Endothelial cell of umbilical vein (primary cell): ENCODE measurements at regions not wholly inside any gene's neighbourhood (a gene's known extent, or its start where the extent isn't known, plus 50 kb on each side); places are given as distances from the start of the nearest gene placed in this dataset.

Experiments used
- BruUV-seq: library from RNA; stranded (reverse); fragments of 400-500 nt; replicated peaks from 2 replicates; lab custom pipeline; 2021; lab: Mats Ljungman, UMichigan
- CTCF ChIA-PET: fragments of 300-600, 350-600 bp; sonication (Branson Sonifier 250); formaldehyde crosslinking; loops from one replicate; lab custom pipeline; 2021; ENCODE audit warnings: antibody characterized with exemption, inconsistent platforms; lab: Charles Lee
- POLR2A ChIA-PET: fragments of 300-600, 350-600 bp; sonication (Branson Sonifier 250); formaldehyde crosslinking; loops from one replicate; lab custom pipeline; 2021; ENCODE audit warnings: antibody characterized with exemption, inconsistent platforms; lab: Charles Lee
- DNase-seq: peaks from one replicate; pipeline ENCODE4 v3.0.0-alpha.2; 2011; ENCODE audit warnings: low read depth, low spot score
- FAIRE-seq: peaks from 2 replicates; lab custom pipeline; 2011; peaks lifted over from hg19 to GRCh38; lab: Jason Lieb, UNC
- H2AFZ ChIP-seq: 2 replicates; pipeline ENCODE4 v1.6.0; 2012; ENCODE audit warnings: low read depth, low read length, control low read depth, inconsistent platforms
- H3K27ac ChIP-seq: 2 replicates; pipeline ENCODE4 v1.5.1; 2011; ENCODE audit warnings: low read depth, mild to moderate bottlenecking, control low read depth, low read length, moderate library complexity; ENCODE audit not compliant: insufficient read depth
- H3K27me3 ChIP-seq, 2 experiments: 2 replicates each; pipeline versions ENCODE4 v1.6.0 to v1.6.1; 2011; ENCODE audit warnings: low read length in 2 of 2, mixed read lengths in 1 of 2; ENCODE audit not compliant: control insufficient read depth in 2 of 2, insufficient read depth in 2 of 2
- H3K36me3 ChIP-seq, 2 experiments: 2 replicates in 1 of 2; 3 replicates in 1 of 2; pipeline ENCODE4 v1.5.1; 2011; ENCODE audit warnings: low read length in 2 of 2, mild to moderate bottlenecking in 1 of 2, moderate library complexity in 1 of 2; ENCODE audit not compliant: control insufficient read depth in 2 of 2, insufficient read depth in 2 of 2; ENCODE audit errors: extremely low read depth in 1 of 2
- H3K4me1 ChIP-seq: 3 replicates; pipeline ENCODE4 v1.5.1; 2011; ENCODE audit warnings: mild to moderate bottlenecking, low read length; ENCODE audit not compliant: control insufficient read depth, insufficient read depth; ENCODE audit errors: extremely low read depth
- H3K4me2 ChIP-seq: 2 replicates; pipeline ENCODE4 v1.6.1; 2011; ENCODE audit warnings: low read length, control low read depth, mixed read lengths; ENCODE audit not compliant: insufficient read depth
- H3K4me3 ChIP-seq, 3 experiments: fragments of 200-600 bp in 1 of 3; sonication (generic), shearing (Covaris generic) in 1 of 3; replicated peaks in 1 of 3; 2 replicates each; pipeline ENCODE4 v1.5.1; 2011 to 2016; ENCODE audit warnings: control low read depth in 3 of 3, low read length in 3 of 3, mild to moderate bottlenecking in 2 of 3, inconsistent platforms in 1 of 3, low read depth in 1 of 3, moderate library complexity in 1 of 3; ENCODE audit not compliant: insufficient read depth in 1 of 3
- H3K79me2 ChIP-seq: 2 replicates; pipeline ENCODE4 v1.6.0; 2012; ENCODE audit warnings: low read length, inconsistent platforms; ENCODE audit not compliant: control insufficient read depth, insufficient read depth
- H3K9ac ChIP-seq: replicated peaks from 2 replicates; pipeline ENCODE3; 2011; ENCODE audit warnings: low read length, control low read depth; ENCODE audit not compliant: insufficient read depth; ENCODE audit errors: extremely low read depth
- H3K9me1 ChIP-seq: replicated peaks from 3 replicates; pipeline ENCODE4 v1.6.0; 2011; ENCODE audit warnings: mild to moderate bottlenecking, low read length; ENCODE audit not compliant: control insufficient read depth, insufficient read depth; ENCODE audit errors: extremely low read depth
- H3K9me3 ChIP-seq: replicated peaks from 2 replicates; pipeline ENCODE4 v1.5.1; 2012; ENCODE audit warnings: low read length, inconsistent platforms; ENCODE audit not compliant: control insufficient read depth, insufficient read depth
- H4K20me1 ChIP-seq: replicated peaks from 2 replicates; pipeline ENCODE3; 2011; ENCODE audit warnings: mild to moderate bottlenecking, low read length; ENCODE audit not compliant: control insufficient read depth, insufficient read depth; ENCODE audit errors: extremely low read depth
- EZH2 ChIP-seq: IDR thresholded peaks from 2 replicates; pipeline ENCODE4 v1.6.1; 2012; ENCODE audit warnings: borderline replicate concordance, low read depth, mild to moderate bottlenecking, moderate library complexity, low read length, inconsistent platforms; ENCODE audit not compliant: severe bottlenecking
- FOS ChIP-seq: IDR thresholded peaks from 2 replicates; pipeline ENCODE4 v1.6.1; 2011; ENCODE audit warnings: mild to moderate bottlenecking, low read length, moderate library complexity, borderline replicate concordance; ENCODE audit not compliant: insufficient read depth
- GATA2 ChIP-seq: IDR thresholded peaks from 2 replicates; pipeline ENCODE4 v1.7.0; 2011; ENCODE audit warnings: low read depth, mild to moderate bottlenecking, moderate library complexity, mixed read lengths, low read length; ENCODE audit not compliant: insufficient read length, insufficient read depth
- JUN ChIP-seq: IDR thresholded peaks from 2 replicates; pipeline ENCODE4 v1.6.1; 2011; ENCODE audit warnings: borderline replicate concordance, low read depth; ENCODE audit not compliant: insufficient read length, insufficient read depth
- MYC ChIP-seq: IDR thresholded peaks from one replicate; pipeline ENCODE4 v1.6.1; 2011; ENCODE audit warnings: mild to moderate bottlenecking, low read depth, low read length
- POLR2A ChIP-seq: IDR thresholded peaks from 2 replicates; pipeline ENCODE4 v1.6.1; 2012; ENCODE audit warnings: low read depth, mild to moderate bottlenecking, control low read depth, low read length
- POLR2AphosphoS5 ChIP-seq: IDR thresholded peaks from 2 replicates; pipeline ENCODE4 v1.6.1; 2012; ENCODE audit warnings: low read depth, mild to moderate bottlenecking, control low read depth, low read length, moderate library complexity; ENCODE audit not compliant: insufficient read depth
- dilution Hi-C: fragments of 300-500 bp; cut with MboI; formaldehyde crosslinking; loops from one replicate; pipeline ENCODE4 v1.15.0; 2019; ENCODE audit warnings: low sequenced_read_pairs; ENCODE audit not compliant: extremely low pct_ligation_motif_present
- intact Hi-C: fragments of 100-400 bp; cut with micrococcal nuclease; formaldehyde crosslinking; loops from one replicate; pipeline ENCODE4 v1.10.0; 2022
- TF ChIP-seq, protein P1 (sequence below): IDR thresholded peaks from 2 replicates; pipeline ENCODE4 v1.6.1; 2011; ENCODE audit not compliant: insufficient read depth, insufficient read length
- TF ChIP-seq, protein P2 (sequence below), 2 donors: IDR thresholded peaks; 1 replicate in 1 of 2; 2 replicates in 1 of 2; pipeline ENCODE4 v1.5.1; 2011; ENCODE audit warnings: low read length in 2 of 2, mild to moderate bottlenecking in 2 of 2, moderate library complexity in 2 of 2, control low read depth in 1 of 2, inconsistent platforms in 1 of 2, low read depth in 1 of 2; ENCODE audit not compliant: insufficient read depth in 1 of 2; ENCODE audit errors: extremely low read depth in 1 of 2

DNA sequence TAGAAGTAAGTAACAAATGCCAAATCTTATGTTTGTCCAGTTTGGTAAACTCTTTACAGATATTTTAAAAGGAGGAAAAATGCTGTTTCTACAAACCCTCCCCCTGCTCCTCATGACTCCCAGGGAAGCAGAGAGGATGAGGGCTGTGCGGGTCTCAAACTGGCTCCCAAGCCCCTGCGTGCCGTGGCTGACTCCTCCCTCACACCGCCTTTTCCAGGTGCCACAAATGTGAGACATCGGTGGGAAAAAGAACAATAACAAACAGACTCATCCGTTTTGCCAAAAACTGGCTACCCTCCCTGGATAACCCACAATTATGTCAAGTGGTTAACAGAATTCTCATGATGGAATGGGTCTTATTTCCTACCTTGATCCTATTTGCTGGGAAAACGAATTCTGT lies 594.6 kb downstream of the PTPRU start:
- Histone ChIP-seq H3K9me3 (no peaks in the 10 kb centered on the region), H3K4me2 (no peak overlapping the region), H4K20me1 (no peaks in the 10 kb centered on the region), H3K27ac (no peak overlapping the region), H3K79me2 (no peaks in the 10 kb centered on the region), H3K9me1 (no peaks in the 10 kb centered on the region), H3K9ac (no peak overlapping the region), H3K4me3 (no peak overlapping the region), H3K36me3 (no peaks in the 10 kb centered on the region), H3K27me3 (no peaks in the 10 kb centered on the region), H2AFZ (no peak overlapping the region), H3K4me1 (no peaks in the 10 kb centered on the region)
- DNase-seq (no peak), FAIRE-seq (no peak)
- no TSS peak for BruUV-seq
- dilution Hi-C loops (no loop called here), intact Hi-C loops (no loop called here)
- TF ChIP-seq, protein P1, sequence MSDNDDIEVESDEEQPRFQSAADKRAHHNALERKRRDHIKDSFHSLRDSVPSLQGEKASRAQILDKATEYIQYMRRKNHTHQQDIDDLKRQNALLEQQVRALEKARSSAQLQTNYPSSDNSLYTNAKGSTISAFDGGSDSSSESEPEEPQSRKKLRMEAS, result no peak
- TF ChIP-seq POLR2AphosphoS5 (no peak), POLR2A (no peak), JUN (no peak), MYC (no peak), EZH2 (no peak), FOS (no peak), GATA2 (no peak)
- TF ChIP-seq, protein P2, sequence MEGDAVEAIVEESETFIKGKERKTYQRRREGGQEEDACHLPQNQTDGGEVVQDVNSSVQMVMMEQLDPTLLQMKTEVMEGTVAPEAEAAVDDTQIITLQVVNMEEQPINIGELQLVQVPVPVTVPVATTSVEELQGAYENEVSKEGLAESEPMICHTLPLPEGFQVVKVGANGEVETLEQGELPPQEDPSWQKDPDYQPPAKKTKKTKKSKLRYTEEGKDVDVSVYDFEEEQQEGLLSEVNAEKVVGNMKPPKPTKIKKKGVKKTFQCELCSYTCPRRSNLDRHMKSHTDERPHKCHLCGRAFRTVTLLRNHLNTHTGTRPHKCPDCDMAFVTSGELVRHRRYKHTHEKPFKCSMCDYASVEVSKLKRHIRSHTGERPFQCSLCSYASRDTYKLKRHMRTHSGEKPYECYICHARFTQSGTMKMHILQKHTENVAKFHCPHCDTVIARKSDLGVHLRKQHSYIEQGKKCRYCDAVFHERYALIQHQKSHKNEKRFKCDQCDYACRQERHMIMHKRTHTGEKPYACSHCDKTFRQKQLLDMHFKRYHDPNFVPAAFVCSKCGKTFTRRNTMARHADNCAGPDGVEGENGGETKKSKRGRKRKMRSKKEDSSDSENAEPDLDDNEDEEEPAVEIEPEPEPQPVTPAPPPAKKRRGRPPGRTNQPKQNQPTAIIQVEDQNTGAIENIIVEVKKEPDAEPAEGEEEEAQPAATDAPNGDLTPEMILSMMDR (IDR thresholded peaks at IDR 0.05; ENCODE audit: extremely low read depth in 1 of 2, insufficient read depth in 1 of 2, low read depth in 1 of 2, low read length in 2 of 2), result no peak
- POLR2A ChIA-PET, result no interaction called here
- CTCF ChIA-PET, result no interaction called here
